MCF 10A (cell line): ENCODE measurements at regions not wholly inside any gene's neighbourhood (a gene's known extent, or its start where the extent isn't known, plus 50 kb on each side); places are given as distances from the start of the nearest gene placed in this dataset.
A peak's percentile ranks its signal among the peaks of the same experiment; 100 is the strongest.

Source experiments
- BruUV-seq: library from RNA; stranded (reverse); fragments of 400-500 nt; replicated peaks from 2 replicates; lab custom pipeline; 2021; lab: Mats Ljungman, UMichigan
- CTCF ChIA-PET: fragments of 300-600 bp; sonication (Branson Sonifier 250); formaldehyde crosslinking; extraction: SDS; loops from one replicate; lab custom pipeline; 2021; ENCODE audit warnings: antibody characterized with exemption, inconsistent platforms; lab: Yijun Ruan, JAX
- POLR2A ChIA-PET: fragments of 300-600, 350-650 bp; sonication (Branson Sonifier 250); formaldehyde crosslinking; extraction: SDS; loops from one replicate; lab custom pipeline; 2020; ENCODE audit warnings: antibody characterized with exemption, inconsistent platforms; lab: Yijun Ruan, JAX
- DNase-seq: peaks from one replicate; pipeline ENCODE4 v3.0.0-alpha.2; 2018; ENCODE audit not compliant: unreplicated experiment
- H3K27ac Mint-ChIP-seq: one replicate; pipeline ENCODE4 v1.8.0; 2022; ENCODE audit warnings: mild to moderate bottlenecking, low read depth, mixed read lengths; ENCODE audit not compliant: unreplicated experiment
- H3K27me3 Mint-ChIP-seq: one replicate; pipeline ENCODE4 v1.8.0; 2022; ENCODE audit warnings: mixed read lengths; ENCODE audit not compliant: insufficient read depth, unreplicated experiment
- H3K36me3 Mint-ChIP-seq: one replicate; pipeline ENCODE4 v1.8.0; 2022; ENCODE audit warnings: mild to moderate bottlenecking, moderate library complexity, mixed read lengths; ENCODE audit not compliant: insufficient read depth, unreplicated experiment
- H3K4me1 Mint-ChIP-seq: one replicate; pipeline ENCODE4 v1.8.0; 2022; ENCODE audit warnings: mixed read lengths; ENCODE audit not compliant: insufficient read depth, unreplicated experiment
- H3K4me3 Mint-ChIP-seq: one replicate; pipeline ENCODE4 v1.8.0; 2022; ENCODE audit warnings: mild to moderate bottlenecking, moderate library complexity, mixed read lengths; ENCODE audit not compliant: unreplicated experiment
- H3K9me3 Mint-ChIP-seq: one replicate; pipeline ENCODE4 v1.8.0; 2022; ENCODE audit warnings: mixed read lengths; ENCODE audit not compliant: unreplicated experiment
- CTCF ChIP-seq: fragments of 200-600 bp; IDR thresholded peaks from one replicate; pipeline ENCODE4 v1.8.0; 2022; ENCODE audit warnings: antibody characterized with exemption, mild to moderate bottlenecking; ENCODE audit not compliant: unreplicated experiment
- intact Hi-C: fragments of 100-400 bp; cut with micrococcal nuclease; formaldehyde crosslinking; loops from 2 replicates; pipeline ENCODE4 v1.14.1; 2022

DNA sequence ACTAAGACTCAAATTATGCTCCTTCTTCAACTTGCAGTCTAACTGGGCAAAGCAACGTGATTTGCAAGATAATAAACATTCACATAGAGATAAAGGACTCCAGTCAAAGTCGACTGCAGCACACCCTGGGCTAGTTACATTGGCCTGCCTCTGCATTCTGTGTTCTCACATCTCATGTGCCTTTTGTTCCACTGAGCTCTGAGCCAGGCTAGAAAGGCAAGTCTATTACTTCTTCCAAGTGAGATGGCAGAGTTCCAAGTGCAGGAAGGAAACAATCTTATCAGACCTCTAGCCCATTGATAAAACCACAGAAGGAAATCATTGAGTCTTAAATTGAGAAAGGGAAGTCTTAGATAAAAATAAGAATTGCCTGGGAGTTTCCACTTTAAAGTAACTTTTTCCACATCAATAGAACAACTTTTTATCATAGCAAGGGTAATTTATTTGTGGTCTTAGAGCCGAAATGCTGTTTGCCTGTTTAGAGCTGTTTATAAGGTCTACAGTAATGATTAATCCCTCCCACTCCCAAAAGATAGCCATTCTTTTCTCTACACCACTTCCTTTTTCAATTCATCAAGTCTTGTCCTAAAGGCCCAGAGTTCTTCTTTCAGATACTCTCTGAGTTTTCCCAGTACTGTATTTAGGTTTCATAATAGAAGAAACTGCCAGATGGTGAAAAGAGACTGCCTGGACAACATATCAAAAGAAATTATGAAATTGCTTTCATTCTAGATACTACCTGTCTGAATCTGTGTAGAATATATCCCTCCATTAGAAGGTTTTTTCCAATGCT, 200.2 kb downstream of the GUCY2F start:
- Mint-ChIP-seq H3K27me3 (peaks cover 82% of the 10 kb centered on the region), H3K36me3 (no peaks in the 10 kb centered on the region), H3K4me1 (no peaks in the 10 kb centered on the region), H3K9me3 (peaks cover 8% of the 10 kb centered on the region), H3K27ac (no peak overlapping the region), H3K4me3 (no peak overlapping the region)
- DNase-seq = no peak
- intact Hi-C loops = no loop called here
- no peak for TF ChIP-seq CTCF
- no TSS peak for BruUV-seq
- POLR2A ChIA-PET = no interaction called here
- CTCF ChIA-PET = no interaction called here

DNA sequence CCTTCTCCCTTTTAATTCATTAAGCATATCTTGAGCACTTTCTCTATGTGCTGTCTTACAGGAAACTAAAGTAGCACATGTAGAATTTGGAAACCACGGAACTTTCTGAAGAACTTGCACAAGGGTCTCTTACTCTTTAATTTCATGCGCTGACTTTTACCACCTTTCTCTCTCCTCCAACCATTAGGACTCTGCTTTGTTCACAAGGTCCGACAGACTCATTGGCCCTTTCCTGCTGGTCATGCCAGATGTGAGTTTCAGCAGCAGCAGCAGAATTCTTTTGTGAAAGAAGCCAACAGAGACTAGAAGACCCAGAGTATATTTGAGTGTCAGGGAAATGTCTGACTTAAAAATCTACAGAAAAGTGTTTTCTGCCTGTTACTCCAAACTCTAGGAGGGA, 207.1 kb downstream of the GUCY2F start:
- POLR2A ChIA-PET = interaction anchor here (0.5 kb wide), 1 partner anchor 98 kb away, joined by 3 read pairs; no protein-coding TSS in a partner anchor
- Mint-ChIP-seq H3K36me3 (no peaks in the 10 kb centered on the region), H3K27me3 (peaks cover 79% of the 10 kb centered on the region), H3K9me3 (peaks cover 8% of the 10 kb centered on the region), H3K4me1 (peaks cover 7% of the 10 kb centered on the region), H3K27ac (no peak overlapping the region), H3K4me3 (no peak overlapping the region)
- intact Hi-C loops = no loop called here
- no TSS peak for BruUV-seq
- CTCF ChIA-PET = no interaction called here
- DNase-seq = no peak
- no peak for TF ChIP-seq CTCF

DNA sequence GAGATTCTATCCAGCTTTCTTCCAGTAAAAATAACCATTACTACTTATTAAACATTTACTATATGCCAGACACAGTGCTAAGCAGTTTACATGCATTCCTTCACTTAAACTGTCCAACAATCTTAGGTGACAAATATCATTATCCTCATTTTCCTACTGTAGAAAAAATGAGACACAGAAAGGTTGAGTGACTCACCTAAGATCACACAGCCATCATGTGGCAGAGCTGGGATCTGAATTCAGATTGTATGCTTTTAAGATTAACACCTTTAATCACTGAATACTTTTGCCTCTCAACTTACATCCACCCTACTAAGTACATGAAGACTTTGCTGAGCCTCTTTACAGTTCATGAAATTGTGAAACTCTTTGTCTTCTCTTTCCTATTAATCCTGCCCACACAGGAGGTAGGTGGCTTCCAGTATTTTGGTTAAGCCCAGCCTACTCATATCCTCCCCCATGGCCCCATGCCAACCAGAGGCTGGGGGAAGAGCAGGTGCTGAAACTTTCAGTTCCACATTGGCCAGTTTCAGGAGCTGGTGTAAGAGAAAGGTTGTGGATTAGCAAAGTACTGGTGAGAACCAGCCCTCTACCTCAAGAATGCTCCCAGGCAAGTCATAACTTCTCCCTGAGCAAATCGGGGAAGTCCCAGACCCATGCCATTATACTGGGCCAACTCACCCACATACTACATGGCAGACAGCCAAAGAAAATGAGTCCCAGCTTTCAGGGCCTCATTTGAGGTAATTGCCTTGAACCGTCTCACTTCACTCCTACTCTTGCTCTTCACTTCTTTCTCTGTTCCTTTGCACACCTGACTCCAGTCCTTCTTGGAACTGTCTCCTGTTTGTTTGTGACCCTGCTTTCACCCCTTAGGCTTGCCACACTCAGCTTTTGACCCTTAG, 211.1 kb downstream of the GUCY2F start:
- peaks cover 77% of the 10 kb centered on the region for H3K27me3 Mint-ChIP-seq
- TF ChIP-seq CTCF = no peak
- H3K27ac Mint-ChIP-seq = no peak overlapping the region
- DNase-seq = peak; percentile 96
- H3K4me3 Mint-ChIP-seq = no peak overlapping the region
- intact Hi-C loops = loop anchor here (1.0 kb wide), 1 partner anchor 23 kb away; no protein-coding TSS in a partner anchor
- no peaks in the 10 kb centered on the region for H3K36me3 Mint-ChIP-seq
- CTCF ChIA-PET = interaction anchor here (0.5 to 1.3 kb wide), 2 partner anchors 12 to 571 kb away, joined by 3 read pairs; no protein-coding TSS in a partner anchor
- POLR2A ChIA-PET = interaction anchor here (0.6 to 1.3 kb wide), 5 partner anchors 23 to 565 kb away, joined by 3 to 5 read pairs (median 3); no protein-coding TSS in a partner anchor
- no TSS peak for BruUV-seq
- peaks cover 21% of the 10 kb centered on the region for H3K4me1 Mint-ChIP-seq
- no peaks in the 10 kb centered on the region for H3K9me3 Mint-ChIP-seq

DNA sequence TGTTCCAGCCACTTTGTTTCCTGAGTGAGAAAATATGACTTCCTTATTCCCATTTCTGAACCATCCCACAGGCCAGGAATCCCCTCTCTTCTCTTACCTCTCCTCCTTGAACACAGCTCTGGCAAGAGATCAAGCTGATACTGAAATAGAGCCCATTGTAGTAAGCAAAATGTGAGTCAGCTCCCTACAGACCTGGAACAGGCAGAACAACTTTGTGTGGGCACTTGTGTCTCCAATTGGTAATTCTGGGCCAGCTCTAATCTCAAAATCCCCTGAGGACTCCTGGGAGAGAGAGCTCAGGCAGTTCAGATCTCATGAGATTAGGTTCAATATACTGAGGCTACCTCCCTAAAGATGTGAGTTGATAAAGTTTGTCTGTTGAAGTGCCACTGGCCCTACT, 213.5 kb downstream of the GUCY2F start:
- no peak for TF ChIP-seq CTCF
- CTCF ChIA-PET = no interaction called here
- Mint-ChIP-seq H3K4me3 (no peak overlapping the region), H3K36me3 (no peaks in the 10 kb centered on the region), H3K4me1 (peaks cover 21% of the 10 kb centered on the region), H3K9me3 (no peaks in the 10 kb centered on the region), H3K27ac (no peak overlapping the region), H3K27me3 (peaks cover 63% of the 10 kb centered on the region)
- BruUV-seq = no TSS peak
- POLR2A ChIA-PET = interaction anchor here (1.4 kb wide), 1 partner anchor 8 kb away, joined by 5 read pairs; no protein-coding TSS in a partner anchor
- intact Hi-C loops = no loop called here
- peak; percentile 52 for DNase-seq
